ENCODE measurements at regions not wholly inside any gene's neighbourhood (a gene's known extent, or its start where the extent isn't known, plus 50 kb on each side); places are given as distances from the start of the nearest gene placed in this dataset.

GRCh38 chr3:54053882-54054281 is 68.5 kb upstream of the CACNA2D3 start:
- TF ChIP-seq CTCF (conservative IDR thresholded peaks at IDR 0.05; ENCODE audit: low read depth in 2 of 2), result no peak
- TF ChIP-seq EZH2phosphoT487 (IDR thresholded peaks at IDR 0.05; ENCODE audit: unreplicated experiment), result no peak
- no peak for TF ChIP-seq EZH2 (IDR thresholded peaks at IDR 0.05; ENCODE audit: low read depth, unreplicated experiment)
- TF ChIP-seq REST (IDR thresholded peaks at IDR 0.05; ENCODE audit: unreplicated experiment), result no peak
- no peak for TF ChIP-seq POLR2AphosphoS5 (IDR thresholded peaks at IDR 0.05; ENCODE audit: low read depth)
- TF ChIP-seq CREB1 (CRISPR knock-in tag; IDR thresholded peaks at IDR 0.05; ENCODE audit: low read depth), result no peak
- TF ChIP-seq ZNF114 (CRISPR knock-in tag; IDR thresholded peaks at IDR 0.05), result no peak
- TF ChIP-seq ZNF331 (CRISPR knock-in tag; IDR thresholded peaks at IDR 0.05; ENCODE audit: low read depth), result no peak
- TF ChIP-seq NANOG (IDR thresholded peaks at IDR 0.05; ENCODE audit: borderline replicate concordance), result no peak
- no peak for TF ChIP-seq JUNB (IDR thresholded peaks at IDR 0.05; ENCODE audit: unreplicated experiment)
- TF ChIP-seq ETS1 (IDR thresholded peaks at IDR 0.05), result no peak
- no peak for TF ChIP-seq STAT1 (IDR thresholded peaks at IDR 0.05; ENCODE audit: unreplicated experiment)
- no peak for TF ChIP-seq ZNF462 (CRISPR knock-in tag; IDR thresholded peaks at IDR 0.05)
